HepG2 (cell line): ENCODE measurements at regions not wholly inside any gene's neighbourhood (a gene's known extent, or its start where the extent isn't known, plus 50 kb on each side); places are given as distances from the start of the nearest gene placed in this dataset.

Experiments used
- ETV5 ChIP-seq: IDR thresholded peaks from 2 replicates; pipeline ENCODE4 v1.6.1; 2018; ENCODE audit warnings: missing biosample characterization, missing genetic modification reagents, inconsistent platforms, borderline replicate concordance
- HDAC2 ChIP-seq: sonication (generic); formaldehyde crosslinking; IDR thresholded peaks from 2 replicates; pipeline ENCODE4 v1.4.0; 2020; ENCODE audit warnings: missing genetic modification reagents
- HHEX ChIP-seq: IDR thresholded peaks from 2 replicates; pipeline ENCODE4 v1.6.1; 2016; ENCODE audit warnings: control low read depth
- KAT8 ChIP-seq: IDR thresholded peaks from 2 replicates; pipeline ENCODE4 v1.6.1; 2016; ENCODE audit warnings: missing genetic modification reagents, missing compliant biosample characterization
- KDM3A ChIP-seq: IDR thresholded peaks from 2 replicates; pipeline ENCODE4 v1.6.1; 2018; ENCODE audit warnings: low read depth, missing compliant biosample characterization
- NFE2L1 ChIP-seq: sonication (generic); formaldehyde crosslinking; IDR thresholded peaks from 2 replicates; pipeline ENCODE4 v1.4.0; 2020; ENCODE audit warnings: missing genetic modification reagents, mild to moderate bottlenecking, borderline replicate concordance
- NFYB ChIP-seq: sonication (generic); formaldehyde crosslinking; IDR thresholded peaks from 2 replicates; pipeline ENCODE4 v1.4.0; 2020; ENCODE audit warnings: missing genetic modification reagents
- NR1H2 ChIP-seq: sonication (generic); formaldehyde crosslinking; IDR thresholded peaks from 2 replicates; pipeline ENCODE4 v1.8.1; 2022; ENCODE audit warnings: low read depth, missing genetic modification reagents, borderline replicate concordance
- POLR2A ChIP-seq, 2 experiments: IDR thresholded peaks; 2 replicates each; pipeline ENCODE4 v1.6.1; 2011; ENCODE audit warnings: low read depth in 2 of 2, low read length in 2 of 2, mild to moderate bottlenecking in 1 of 2, moderate library complexity in 1 of 2; ENCODE audit not compliant: insufficient read depth in 1 of 2
- PRMT3 ChIP-seq: sonication (generic); formaldehyde crosslinking; IDR thresholded peaks from 2 replicates; pipeline ENCODE4 v1.8.1; 2022; ENCODE audit warnings: low read depth, mild to moderate bottlenecking, moderate library complexity, missing genetic modification reagents, borderline replicate concordance
- RARA ChIP-seq: IDR thresholded peaks from 2 replicates; pipeline ENCODE4 v1.6.1; 2016; ENCODE audit warnings: missing genetic modification reagents, missing compliant biosample characterization
- SMYD3 ChIP-seq: sonication (generic); formaldehyde crosslinking; IDR thresholded peaks from 2 replicates; pipeline ENCODE4 v1.8.1; 2023; ENCODE audit warnings: mild to moderate bottlenecking, missing genetic modification reagents
- ZKSCAN5 ChIP-seq: sonication (generic); formaldehyde crosslinking; IDR thresholded peaks from 2 replicates; pipeline ENCODE4 v1.5.1; 2020; ENCODE audit warnings: mild to moderate bottlenecking, missing genetic modification reagents
- ZMYM4 ChIP-seq: sonication (generic); formaldehyde crosslinking; IDR thresholded peaks from 2 replicates; pipeline ENCODE4 v1.8.1; 2023; ENCODE audit warnings: mild to moderate bottlenecking, missing genetic modification reagents
- ZNF121 ChIP-seq: sonication (generic); formaldehyde crosslinking; IDR thresholded peaks from 2 replicates; pipeline ENCODE4 v1.5.0; 2020; ENCODE audit warnings: mild to moderate bottlenecking, missing genetic modification reagents
- ZNF224 ChIP-seq: sonication (generic); formaldehyde crosslinking; IDR thresholded peaks from 2 replicates; pipeline ENCODE4 v1.5.0; 2020; ENCODE audit warnings: mild to moderate bottlenecking, missing genetic modification reagents
- ZNF34 ChIP-seq: sonication (generic); formaldehyde crosslinking; IDR thresholded peaks from 2 replicates; pipeline ENCODE4 v1.4.0; 2020; ENCODE audit warnings: mild to moderate bottlenecking, missing genetic modification reagents, borderline replicate concordance
- ZNF556 ChIP-seq: sonication (generic); formaldehyde crosslinking; IDR thresholded peaks from 2 replicates; pipeline ENCODE4 v1.4.0; 2020; ENCODE audit warnings: mild to moderate bottlenecking, missing genetic modification reagents, borderline replicate concordance
- ZNF563 ChIP-seq: sonication (generic); formaldehyde crosslinking; IDR thresholded peaks from 2 replicates; pipeline ENCODE4 v1.8.0; 2022; ENCODE audit warnings: mild to moderate bottlenecking, moderate library complexity, missing genetic modification reagents
- ZNF569 ChIP-seq: sonication (generic); formaldehyde crosslinking; IDR thresholded peaks from 2 replicates; pipeline ENCODE4 v1.5.0; 2020; ENCODE audit warnings: mild to moderate bottlenecking, missing genetic modification reagents, moderate library complexity, borderline replicate concordance
- TF ChIP-seq, protein P1 (sequence below), 2 experiments: IDR thresholded peaks; 2 replicates each; pipeline ENCODE4 v1.6.1; 2011 to 2012; ENCODE audit warnings: low read length in 2 of 2, borderline replicate concordance in 1 of 2, low read depth in 1 of 2, mild to moderate bottlenecking in 1 of 2, moderate library complexity in 1 of 2
- TF ChIP-seq, protein P2 (sequence below): sonication (generic); formaldehyde crosslinking; IDR thresholded peaks from 2 replicates; pipeline ENCODE4; 2020; ENCODE audit warnings: missing genetic modification reagents, mild to moderate bottlenecking, borderline replicate concordance
- TF ChIP-seq, protein P3 (sequence below): sonication (generic); formaldehyde crosslinking; conservative IDR thresholded peaks from 2 replicates; pipeline ENCODE4 v1.8.0; 2022; ENCODE audit warnings: mild to moderate bottlenecking, moderate library complexity, missing genetic modification reagents

DNA sequence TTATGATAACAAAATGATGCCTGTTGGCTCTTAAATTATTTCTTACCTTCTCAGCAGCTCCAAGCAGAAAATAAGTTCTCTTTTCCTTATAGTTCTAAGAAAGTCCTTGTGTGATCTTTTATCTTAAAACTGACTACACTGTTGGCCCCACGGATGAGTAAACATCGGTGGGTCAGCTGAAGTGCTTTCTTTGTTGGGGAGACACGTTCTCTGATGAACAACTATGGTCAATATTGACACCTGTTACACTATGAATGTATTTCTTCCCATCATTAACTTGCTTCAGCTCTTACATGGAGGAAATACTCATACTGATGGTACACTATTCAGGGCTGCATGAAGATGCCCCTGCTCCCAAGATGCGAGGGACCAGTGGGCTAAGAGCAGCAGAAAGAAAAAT, 110.8 kb upstream of the EEA1 start (continued):
- TF ChIP-seq SMYD3 (CRISPR knock-in tag) (no peak), KAT8 (CRISPR knock-in tag) (no peak), ZNF563 (CRISPR knock-in tag) (no peak), ETV5 (no peak), RARA (peak; percentile 94), ZNF569 (no peak), NR1H2 (no peak), NFYB (CRISPR knock-in tag) (no peak), HHEX (CRISPR knock-in tag) (peak; percentile 69), ZNF121 (CRISPR knock-in tag) (no peak), ZNF34 (no peak), ZNF556 (CRISPR knock-in tag) (no peak), POLR2A (IDR thresholded peaks at IDR 0.05; ENCODE audit: insufficient read depth in 1 of 2, low read depth in 2 of 2, low read length in 2 of 2) (no peak), PRMT3 (CRISPR knock-in tag) (no peak), HDAC2 (CRISPR knock-in tag) (peak; percentile 57; the same call in 1 of the 2 replicates), KDM3A (CRISPR knock-in tag) (no peak), NFE2L1 (no peak), ZMYM4 (CRISPR knock-in tag) (peak; percentile 41; the same call in 1 of the 2 replicates), ZKSCAN5 (no peak), ZNF224 (CRISPR knock-in tag) (no peak)
- TF ChIP-seq, protein P1, sequence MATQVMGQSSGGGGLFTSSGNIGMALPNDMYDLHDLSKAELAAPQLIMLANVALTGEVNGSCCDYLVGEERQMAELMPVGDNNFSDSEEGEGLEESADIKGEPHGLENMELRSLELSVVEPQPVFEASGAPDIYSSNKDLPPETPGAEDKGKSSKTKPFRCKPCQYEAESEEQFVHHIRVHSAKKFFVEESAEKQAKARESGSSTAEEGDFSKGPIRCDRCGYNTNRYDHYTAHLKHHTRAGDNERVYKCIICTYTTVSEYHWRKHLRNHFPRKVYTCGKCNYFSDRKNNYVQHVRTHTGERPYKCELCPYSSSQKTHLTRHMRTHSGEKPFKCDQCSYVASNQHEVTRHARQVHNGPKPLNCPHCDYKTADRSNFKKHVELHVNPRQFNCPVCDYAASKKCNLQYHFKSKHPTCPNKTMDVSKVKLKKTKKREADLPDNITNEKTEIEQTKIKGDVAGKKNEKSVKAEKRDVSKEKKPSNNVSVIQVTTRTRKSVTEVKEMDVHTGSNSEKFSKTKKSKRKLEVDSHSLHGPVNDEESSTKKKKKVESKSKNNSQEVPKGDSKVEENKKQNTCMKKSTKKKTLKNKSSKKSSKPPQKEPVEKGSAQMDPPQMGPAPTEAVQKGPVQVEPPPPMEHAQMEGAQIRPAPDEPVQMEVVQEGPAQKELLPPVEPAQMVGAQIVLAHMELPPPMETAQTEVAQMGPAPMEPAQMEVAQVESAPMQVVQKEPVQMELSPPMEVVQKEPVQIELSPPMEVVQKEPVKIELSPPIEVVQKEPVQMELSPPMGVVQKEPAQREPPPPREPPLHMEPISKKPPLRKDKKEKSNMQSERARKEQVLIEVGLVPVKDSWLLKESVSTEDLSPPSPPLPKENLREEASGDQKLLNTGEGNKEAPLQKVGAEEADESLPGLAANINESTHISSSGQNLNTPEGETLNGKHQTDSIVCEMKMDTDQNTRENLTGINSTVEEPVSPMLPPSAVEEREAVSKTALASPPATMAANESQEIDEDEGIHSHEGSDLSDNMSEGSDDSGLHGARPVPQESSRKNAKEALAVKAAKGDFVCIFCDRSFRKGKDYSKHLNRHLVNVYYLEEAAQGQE (IDR thresholded peaks at IDR 0.05; ENCODE audit: borderline replicate concordance in 1 of 2, low read depth in 1 of 2, low read length in 2 of 2): no peak
- TF ChIP-seq, protein P2, sequence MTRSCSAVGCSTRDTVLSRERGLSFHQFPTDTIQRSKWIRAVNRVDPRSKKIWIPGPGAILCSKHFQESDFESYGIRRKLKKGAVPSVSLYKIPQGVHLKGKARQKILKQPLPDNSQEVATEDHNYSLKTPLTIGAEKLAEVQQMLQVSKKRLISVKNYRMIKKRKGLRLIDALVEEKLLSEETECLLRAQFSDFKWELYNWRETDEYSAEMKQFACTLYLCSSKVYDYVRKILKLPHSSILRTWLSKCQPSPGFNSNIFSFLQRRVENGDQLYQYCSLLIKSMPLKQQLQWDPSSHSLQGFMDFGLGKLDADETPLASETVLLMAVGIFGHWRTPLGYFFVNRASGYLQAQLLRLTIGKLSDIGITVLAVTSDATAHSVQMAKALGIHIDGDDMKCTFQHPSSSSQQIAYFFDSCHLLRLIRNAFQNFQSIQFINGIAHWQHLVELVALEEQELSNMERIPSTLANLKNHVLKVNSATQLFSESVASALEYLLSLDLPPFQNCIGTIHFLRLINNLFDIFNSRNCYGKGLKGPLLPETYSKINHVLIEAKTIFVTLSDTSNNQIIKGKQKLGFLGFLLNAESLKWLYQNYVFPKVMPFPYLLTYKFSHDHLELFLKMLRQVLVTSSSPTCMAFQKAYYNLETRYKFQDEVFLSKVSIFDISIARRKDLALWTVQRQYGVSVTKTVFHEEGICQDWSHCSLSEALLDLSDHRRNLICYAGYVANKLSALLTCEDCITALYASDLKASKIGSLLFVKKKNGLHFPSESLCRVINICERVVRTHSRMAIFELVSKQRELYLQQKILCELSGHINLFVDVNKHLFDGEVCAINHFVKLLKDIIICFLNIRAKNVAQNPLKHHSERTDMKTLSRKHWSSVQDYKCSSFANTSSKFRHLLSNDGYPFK (CRISPR knock-in tag): no peak
- TF ChIP-seq, protein P3, sequence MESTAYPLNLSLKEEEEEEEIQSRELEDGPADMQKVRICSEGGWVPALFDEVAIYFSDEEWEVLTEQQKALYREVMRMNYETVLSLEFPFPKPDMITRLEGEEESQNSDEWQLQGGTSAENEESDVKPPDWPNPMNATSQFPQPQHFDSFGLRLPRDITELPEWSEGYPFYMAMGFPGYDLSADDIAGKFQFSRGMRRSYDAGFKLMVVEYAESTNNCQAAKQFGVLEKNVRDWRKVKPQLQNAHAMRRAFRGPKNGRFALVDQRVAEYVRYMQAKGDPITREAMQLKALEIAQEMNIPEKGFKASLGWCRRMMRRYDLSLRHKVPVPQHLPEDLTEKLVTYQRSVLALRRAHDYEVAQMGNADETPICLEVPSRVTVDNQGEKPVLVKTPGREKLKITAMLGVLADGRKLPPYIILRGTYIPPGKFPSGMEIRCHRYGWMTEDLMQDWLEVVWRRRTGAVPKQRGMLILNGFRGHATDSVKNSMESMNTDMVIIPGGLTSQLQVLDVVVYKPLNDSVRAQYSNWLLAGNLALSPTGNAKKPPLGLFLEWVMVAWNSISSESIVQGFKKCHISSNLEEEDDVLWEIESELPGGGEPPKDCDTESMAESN: no peak
